ENCODE measurements at regions not wholly inside any gene's neighbourhood (a gene's known extent, or its start where the extent isn't known, plus 50 kb on each side); places are given as distances from the start of the nearest gene placed in this dataset.
"Not testable (repeated sequence)": the region's sequence is repeated elsewhere in the genome, so short reads cannot be mapped to it uniquely, and the experiment has no call there.

- not testable (repeated sequence) for DNase-seq (ENCODE audit: low read depth in 3 of 3, low spot score in 1 of 3)
Observed at GRCh38 chr11:3445535-3445934, 66.6 kb upstream of the ZNF195 start.

DNA sequence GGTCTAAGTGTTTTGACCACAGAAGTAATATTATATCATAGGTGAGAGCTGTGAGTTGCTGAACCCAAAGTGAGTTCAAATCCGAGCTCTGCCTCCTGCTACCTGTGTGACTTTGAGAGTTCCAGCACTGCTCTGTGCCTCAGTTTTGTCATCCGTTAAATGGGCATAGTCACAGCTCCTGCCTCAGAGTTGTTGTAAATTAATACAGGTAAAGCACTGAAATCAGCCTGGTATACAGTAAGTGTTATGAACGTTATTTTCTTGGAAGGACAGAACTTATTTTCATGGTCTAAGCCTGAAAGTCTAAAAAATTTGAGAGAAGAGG lies 65.4 kb upstream of the ZNF195 start:
- DNase-seq (ENCODE audit: low read depth in 3 of 3, low spot score in 1 of 3) = not testable (repeated sequence)

GRCh38 chr11:3443700-3444419 lies 64.9 kb upstream of the ZNF195 start:
- not testable (repeated sequence) for DNase-seq (ENCODE audit: low read depth in 3 of 3, low spot score in 1 of 3)

DNA sequence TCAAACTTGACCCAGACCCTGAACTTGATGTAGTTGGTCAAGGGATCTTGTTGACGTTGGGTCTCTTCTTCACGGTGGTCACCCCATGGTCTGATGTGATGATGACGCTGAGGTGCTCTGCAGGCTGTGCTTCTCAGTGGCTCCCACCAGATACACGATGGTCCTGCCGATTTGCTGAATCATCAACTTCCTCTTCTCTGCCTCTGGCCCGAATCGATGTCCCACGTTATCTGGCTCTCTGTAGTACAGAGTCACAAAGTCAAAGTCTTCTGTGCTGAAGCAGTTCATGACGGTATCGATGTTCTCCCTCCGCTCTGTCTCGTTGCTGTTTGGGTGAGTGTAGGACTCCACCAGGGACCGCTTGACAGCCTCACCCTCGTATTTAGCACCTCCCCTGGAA lies 58.5 kb upstream of the ZNF195 start:
- not testable (repeated sequence) for DNase-seq (ENCODE audit: low read depth in 3 of 3, low spot score in 1 of 3)

DNA sequence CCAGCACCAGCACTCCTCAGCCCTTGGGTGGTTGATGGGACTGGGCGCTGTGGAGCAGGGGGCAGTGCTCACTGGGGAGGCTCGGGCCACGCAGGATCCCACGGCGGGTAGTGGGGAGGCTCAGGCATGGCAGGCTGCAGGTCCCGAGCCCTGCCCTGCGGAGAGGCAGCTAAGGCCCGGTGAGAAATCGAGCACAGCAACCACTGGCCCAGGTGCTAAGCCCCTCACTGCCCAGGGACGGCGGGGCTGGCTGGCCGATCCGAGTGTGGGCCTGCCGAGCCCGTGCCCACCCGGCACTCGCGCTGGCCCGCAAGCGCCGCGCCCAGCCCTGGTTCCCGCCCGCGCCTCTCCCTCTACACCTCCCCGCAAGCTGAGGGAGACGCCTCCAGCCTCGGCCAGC lies 56.0 kb upstream of the ZNF195 start:
- no peak for DNase-seq (ENCODE audit: low read depth in 3 of 3, low spot score in 1 of 3)

- DNase-seq (ENCODE audit: low read depth in 3 of 3, low spot score in 1 of 3) = not testable (repeated sequence)
Observed at GRCh38 chr11:3429191-3429590, 50.2 kb upstream of the ZNF195 start.
